GM19468 (cell line): ENCODE measurements at regions not wholly inside any gene's neighbourhood (a gene's known extent, or its start where the extent isn't known, plus 50 kb on each side); places are given as distances from the start of the nearest gene placed in this dataset.

Experiments
- ATAC-seq: cut with Tn5 transposase; IDR thresholded peaks from one replicate; pipeline ENCODE4 v1.9.1; 2021; ENCODE audit warnings: mild to moderate bottlenecking, moderate library complexity, moderate number of reproducible peaks; ENCODE audit not compliant: unreplicated experiment; ENCODE audit errors: extremely low read depth

DNA sequence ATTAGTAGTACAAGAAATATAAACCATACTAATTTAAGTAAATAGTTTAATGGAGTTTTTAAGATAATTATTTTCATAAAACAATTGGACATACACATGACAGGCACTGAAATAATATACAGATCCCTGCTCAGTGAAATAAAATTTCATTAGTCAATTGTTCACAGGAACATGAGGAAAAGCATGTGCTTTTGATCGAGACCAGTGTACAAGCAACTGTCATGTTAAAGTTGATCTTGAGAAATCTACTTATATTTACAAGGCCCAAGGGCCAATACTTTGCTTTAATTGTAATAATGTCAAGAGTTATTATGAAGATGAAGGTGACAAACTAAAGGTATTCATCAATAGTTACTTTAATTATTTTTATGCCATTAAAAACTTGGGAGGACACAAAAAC, 792.7 kb upstream of the LUZP2 start:
- no peak for ATAC-seq

DNA sequence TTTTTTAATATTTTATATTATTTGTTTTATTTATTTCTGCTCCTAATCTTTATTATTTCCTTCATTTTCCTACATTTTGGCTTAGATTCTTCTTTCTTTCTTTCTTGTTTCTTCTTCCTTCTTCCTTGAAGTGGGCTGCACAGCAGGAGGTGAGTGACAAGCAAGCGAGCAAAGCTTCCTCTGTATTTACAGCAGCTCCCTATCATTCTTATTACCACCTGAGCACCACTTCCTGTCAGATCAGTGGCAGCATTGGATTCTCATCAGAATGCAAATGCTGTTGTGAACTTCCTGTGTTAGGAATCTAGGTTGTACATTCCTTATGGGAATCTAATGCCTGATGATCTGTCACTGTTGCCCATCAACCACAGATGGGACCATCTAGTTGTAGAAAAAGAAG, 784.9 kb upstream of the LUZP2 start:
- ATAC-seq: no peak

GRCh38 chr11:23719016-23719415, 777.8 kb upstream of the LUZP2 start:
- ATAC-seq: no peak

- ATAC-seq: no peak
These were observed 773.0 kb upstream of the LUZP2 start for GRCh38 chr11:23723861-23724260.

DNA sequence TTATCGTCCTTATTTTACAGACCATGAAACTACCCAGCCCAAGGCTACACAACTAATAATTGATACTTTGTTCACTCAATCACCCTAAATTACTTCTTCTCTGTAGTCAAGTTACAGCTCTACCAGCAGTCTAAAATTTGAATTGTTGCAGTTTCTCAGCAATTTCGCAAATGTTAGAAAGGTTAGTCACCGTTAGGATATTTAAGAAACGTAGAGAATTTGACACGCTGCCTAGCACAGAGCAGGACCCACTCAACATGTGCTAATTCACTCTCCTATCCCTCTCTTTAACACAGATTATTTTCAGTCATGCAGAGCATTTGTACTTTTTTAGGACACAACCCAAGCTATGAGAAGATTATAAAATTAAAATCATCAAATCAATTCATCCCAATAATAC, 771.1 kb upstream of the LUZP2 start:
- no peak for ATAC-seq

- ATAC-seq: no peak
These were observed 769.5 kb upstream of the LUZP2 start for GRCh38 chr11:23727387-23727786.

- no peak for ATAC-seq
These were observed 769.1 kb upstream of the LUZP2 start for GRCh38 chr11:23727794-23728193.

GRCh38 chr11:23729088-23729487, 767.8 kb upstream of the LUZP2 start:
- no peak for ATAC-seq

- ATAC-seq: no peak
These were observed 766.4 kb upstream of the LUZP2 start for GRCh38 chr11:23730307-23730998.

DNA sequence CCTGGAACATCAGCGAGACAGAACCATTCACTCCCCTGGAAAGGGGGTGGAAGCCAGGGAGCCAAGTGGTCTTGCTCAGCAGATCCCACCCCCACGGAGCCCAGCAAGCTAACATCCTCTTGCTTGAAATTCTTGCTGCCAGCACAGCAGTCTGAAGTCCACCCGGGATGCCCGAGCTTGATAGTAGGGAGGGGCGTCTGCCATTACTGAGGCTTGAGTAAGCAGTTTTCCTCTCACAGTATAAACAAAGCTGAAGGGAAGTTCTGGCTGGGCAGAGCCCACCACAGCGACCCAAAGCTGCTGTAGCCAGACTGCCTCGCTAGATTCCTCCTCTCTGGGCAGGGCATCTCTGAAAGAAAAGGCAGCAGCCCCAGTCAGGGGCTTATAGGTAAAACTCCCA, 764.8 kb upstream of the LUZP2 start:
- no peak for ATAC-seq

DNA sequence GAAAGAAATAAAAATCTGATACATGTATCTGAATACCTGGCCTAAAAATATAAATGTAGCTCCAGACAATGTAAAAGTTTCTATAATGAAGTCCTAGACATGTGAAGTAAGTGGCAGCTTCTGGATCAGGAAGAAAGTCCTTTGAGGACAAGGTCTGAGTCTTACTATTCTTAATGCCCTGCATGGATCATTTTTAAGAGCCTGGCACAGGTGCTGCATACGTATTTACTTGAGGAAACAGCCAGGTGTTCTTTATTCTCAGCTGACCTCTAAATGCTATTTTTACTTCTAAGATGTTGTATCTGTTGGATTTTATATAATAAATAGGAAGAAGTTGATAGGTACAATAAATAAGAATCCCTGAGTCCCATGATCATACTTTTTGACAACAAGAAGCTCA, 750.0 kb upstream of the LUZP2 start:
- ATAC-seq: no peak

DNA sequence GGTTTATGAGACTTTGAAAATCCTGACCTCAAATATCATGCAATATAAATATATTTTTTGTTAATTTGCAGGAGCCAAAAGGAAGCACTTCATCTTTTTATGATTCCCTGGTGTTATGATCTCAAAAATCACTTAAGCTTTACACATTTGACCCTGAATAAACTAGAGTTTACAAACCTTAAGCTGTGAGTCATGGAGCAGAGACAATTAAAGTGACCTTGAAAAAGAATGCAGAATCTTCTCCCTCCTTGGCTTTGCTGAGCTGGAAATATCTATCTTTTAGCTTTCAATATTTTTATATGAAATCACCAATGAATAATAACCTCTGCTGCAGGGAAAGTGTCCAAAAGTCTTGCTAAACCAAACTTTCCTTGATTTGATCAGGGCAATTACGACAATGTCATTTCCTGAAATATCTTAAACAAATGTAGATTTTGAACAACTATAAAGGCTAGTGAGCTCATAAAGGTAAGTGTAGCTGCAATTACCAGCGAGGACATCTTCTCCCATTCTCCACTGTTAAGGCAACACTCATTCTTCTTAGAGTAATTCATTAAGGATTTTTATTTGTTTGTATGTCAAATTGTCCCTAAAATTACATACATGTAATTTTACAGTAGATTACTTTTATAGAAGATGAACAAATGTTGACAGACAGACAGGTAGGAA, 747.0 kb upstream of the LUZP2 start:
- ATAC-seq: no peak

DNA sequence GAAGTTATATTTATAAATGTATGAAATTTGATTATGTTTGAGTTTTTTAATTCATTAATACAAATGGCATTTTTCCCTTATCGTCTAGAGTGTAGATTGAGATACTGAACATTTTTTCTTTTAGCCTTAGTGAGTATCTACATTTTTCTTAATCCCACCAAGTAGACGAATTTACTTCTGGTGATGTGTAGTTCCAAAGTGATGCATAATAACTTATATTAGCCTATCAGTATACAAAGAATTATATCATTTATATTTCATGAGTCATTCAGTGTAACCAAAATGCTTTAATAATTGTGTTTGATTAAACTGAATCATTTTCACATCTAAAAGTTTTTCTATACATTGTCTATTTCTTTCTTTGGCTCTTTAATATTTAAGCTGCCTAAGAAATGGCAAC, 745.6 kb upstream of the LUZP2 start:
- ATAC-seq: no peak

DNA sequence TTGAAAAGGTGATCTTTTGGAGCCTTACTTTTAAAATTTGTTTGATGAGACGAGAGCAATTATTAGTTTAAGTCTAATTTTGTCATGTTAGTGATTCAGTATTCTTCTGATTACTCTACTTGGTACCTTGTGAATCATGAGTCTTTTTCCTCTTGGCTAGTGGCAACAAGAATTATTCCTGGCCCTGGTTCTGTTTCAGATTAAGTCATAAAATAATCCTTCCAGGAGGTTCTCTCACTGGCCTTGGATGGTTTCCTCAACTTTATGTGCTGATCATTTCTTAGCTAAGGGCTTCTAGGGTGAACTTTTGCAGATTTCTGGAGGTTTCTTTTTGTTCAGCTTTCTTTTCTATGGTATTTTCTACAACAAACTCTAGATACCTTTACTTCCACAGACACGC, 741.8 kb upstream of the LUZP2 start:
- ATAC-seq: no peak

GRCh38 chr11:23755769-23756168, 741.1 kb upstream of the LUZP2 start:
- no peak for ATAC-seq

GRCh38 chr11:23759489-23759888, 737.4 kb upstream of the LUZP2 start:
- no peak for ATAC-seq

DNA sequence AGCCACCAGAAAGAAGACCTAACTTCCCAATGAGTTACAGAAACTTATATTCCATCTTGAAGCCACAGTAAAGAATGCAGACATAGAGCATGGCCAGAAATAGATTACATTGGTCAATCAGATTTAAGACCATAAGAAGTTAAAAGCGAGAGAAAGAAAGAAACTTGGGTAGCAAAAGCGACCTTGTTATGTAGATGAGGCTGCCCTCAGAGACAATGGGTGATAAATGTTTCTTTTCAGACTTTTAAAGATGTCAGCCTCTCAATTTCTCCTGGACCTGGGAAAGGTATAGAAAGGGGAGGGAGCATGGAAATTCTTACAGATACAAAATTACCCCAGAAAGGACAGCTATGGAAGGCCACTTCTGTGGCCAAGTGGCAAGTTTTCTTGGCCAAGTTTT, 732.6 kb upstream of the LUZP2 start:
- no peak for ATAC-seq

GRCh38 chr11:23765682-23766252, 731.1 kb upstream of the LUZP2 start:
- ATAC-seq: no peak

DNA sequence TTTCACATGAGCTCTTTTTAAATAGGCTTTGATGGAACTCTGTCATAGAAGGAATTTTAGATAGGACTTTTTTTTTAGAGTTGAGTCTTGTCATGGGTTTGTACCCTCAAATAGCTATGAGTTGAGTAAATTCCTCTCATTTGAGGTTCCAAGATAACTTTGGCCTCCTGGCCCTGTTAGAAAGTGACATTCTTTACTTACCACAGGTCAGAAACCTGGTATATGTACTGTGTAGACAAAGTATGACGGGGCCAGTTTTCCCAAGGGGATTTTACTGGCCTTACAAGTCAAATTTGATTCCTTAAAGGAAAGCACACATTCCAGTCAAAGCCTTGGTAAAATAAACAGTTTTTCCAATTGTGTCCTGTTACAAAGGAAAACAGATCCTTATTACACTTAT, 729.3 kb upstream of the LUZP2 start:
- no peak for ATAC-seq

DNA sequence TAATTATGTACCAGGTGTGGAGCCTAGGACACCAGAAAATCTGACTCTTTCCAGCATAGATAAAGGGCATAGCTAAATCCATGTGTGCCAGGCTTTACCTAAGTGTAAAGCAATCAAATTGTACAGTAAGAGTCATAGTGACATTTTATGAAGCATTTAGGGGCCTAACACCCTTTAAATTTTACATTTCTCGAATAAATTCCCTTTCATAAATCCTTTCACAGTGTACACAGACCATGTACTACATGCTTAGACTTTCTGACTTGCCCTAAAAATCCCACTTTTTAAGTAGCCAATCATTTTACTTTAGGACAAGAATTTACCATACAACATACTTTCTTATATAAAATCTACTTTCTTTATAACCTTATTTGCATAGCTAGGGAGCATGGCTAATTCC, 727.6 kb upstream of the LUZP2 start:
- no peak for ATAC-seq

DNA sequence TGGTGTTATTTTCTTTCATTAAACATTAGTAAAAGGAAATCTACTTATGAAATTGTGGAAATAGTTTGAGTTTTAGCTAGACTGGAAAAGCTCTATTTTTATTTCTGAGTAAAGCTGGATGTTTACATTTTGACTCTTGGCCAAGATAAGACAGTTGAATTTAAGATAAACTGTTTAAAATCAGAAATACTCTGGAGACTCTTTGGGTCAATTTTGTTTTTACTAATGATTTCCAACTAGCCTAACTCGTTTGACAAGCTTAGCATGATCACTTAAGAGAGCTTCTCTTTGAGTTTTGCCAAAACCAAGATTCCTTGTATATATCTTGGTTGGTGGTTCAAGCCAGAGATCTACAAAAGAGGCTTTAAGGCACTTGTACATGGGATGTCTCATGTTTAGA, 724.8 kb upstream of the LUZP2 start:
- ATAC-seq: no peak

DNA sequence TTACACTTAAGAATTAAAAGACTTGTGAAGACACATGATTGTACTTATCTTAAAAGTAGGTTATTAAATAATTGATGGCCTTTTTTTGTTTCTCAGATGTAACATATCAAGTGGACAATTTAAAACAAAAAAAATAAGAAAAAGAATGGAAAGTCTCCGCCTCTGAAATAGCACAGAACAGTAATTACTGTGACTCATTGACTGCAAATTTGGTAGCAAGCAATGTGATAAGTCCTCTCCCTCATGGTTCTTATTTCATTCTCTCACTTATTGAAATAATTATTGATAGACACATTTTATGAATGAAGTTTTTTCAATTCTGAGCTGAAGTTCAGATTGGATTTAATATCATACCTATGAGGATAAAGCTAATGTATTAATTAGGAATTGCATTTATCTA, 717.9 kb upstream of the LUZP2 start:
- ATAC-seq: no peak
